ENCODE measurements at regions not wholly inside any gene's neighbourhood (a gene's known extent, or its start where the extent isn't known, plus 50 kb on each side); places are given as distances from the start of the nearest gene placed in this dataset.
A peak's percentile ranks its signal among the peaks of the same experiment; 100 is the strongest.

GRCh38 chr4:100095729-100096595 lies 94.3 kb downstream of the DDIT4L start:
- TF ChIP-seq CTCF (conservative IDR thresholded peaks at IDR 0.05; ENCODE audit: low read depth, low read length) (peak; percentile 86), EZH2 (IDR thresholded peaks at IDR 0.05; ENCODE audit: borderline replicate concordance, low read depth, low read length, poor library complexity, severe bottlenecking) (no peak)

All from A673 (cell line).